ENCODE measurements at regions not wholly inside any gene's neighbourhood (a gene's known extent, or its start where the extent isn't known, plus 50 kb on each side); places are given as distances from the start of the nearest gene placed in this dataset.

GRCh38 chr22:48102581-48102980 is 1340.1 kb downstream of the TBC1D22A start:
- no peak for TF ChIP-seq CTCF (IDR thresholded peaks at IDR 0.05)
- no peak for TF ChIP-seq ZFX (IDR thresholded peaks at IDR 0.05; ENCODE audit: borderline replicate concordance)
- H3K27ac ChIP-seq = no peak overlapping the region

GRCh38 chr22:48101704-48102103 is 1339.3 kb downstream of the TBC1D22A start:
- TF ChIP-seq ZFX (IDR thresholded peaks at IDR 0.05; ENCODE audit: borderline replicate concordance) (no peak), CTCF (IDR thresholded peaks at IDR 0.05) (no peak)
- no peak overlapping the region for H3K27ac ChIP-seq

- no peak overlapping the region for H3K27ac ChIP-seq
- no peak for TF ChIP-seq CTCF (IDR thresholded peaks at IDR 0.05)
- TF ChIP-seq ZFX (IDR thresholded peaks at IDR 0.05; ENCODE audit: borderline replicate concordance) = no peak
These were observed 1338.4 kb downstream of the TBC1D22A start for GRCh38 chr22:48100685-48101417.

- no peak overlapping the region for H3K27ac ChIP-seq
- no peak for TF ChIP-seq ZFX (IDR thresholded peaks at IDR 0.05; ENCODE audit: borderline replicate concordance)
- TF ChIP-seq CTCF (IDR thresholded peaks at IDR 0.05) = no peak
These were observed 1337.2 kb downstream of the TBC1D22A start for GRCh38 chr22:48099671-48100070.

- no peak overlapping the region for H3K27ac ChIP-seq
- TF ChIP-seq CTCF (IDR thresholded peaks at IDR 0.05) (no peak), ZFX (IDR thresholded peaks at IDR 0.05; ENCODE audit: borderline replicate concordance) (no peak)
These were observed 1336.8 kb downstream of the TBC1D22A start for GRCh38 chr22:48099251-48099650.

GRCh38 chr22:48098921-48099245 is 1336.4 kb downstream of the TBC1D22A start:
- no peak overlapping the region for H3K27ac ChIP-seq
- no peak for TF ChIP-seq CTCF (IDR thresholded peaks at IDR 0.05)
- no peak for TF ChIP-seq ZFX (IDR thresholded peaks at IDR 0.05; ENCODE audit: borderline replicate concordance)

GRCh38 chr22:48098243-48098920 is 1335.9 kb downstream of the TBC1D22A start:
- no peak for TF ChIP-seq CTCF (IDR thresholded peaks at IDR 0.05)
- TF ChIP-seq ZFX (IDR thresholded peaks at IDR 0.05; ENCODE audit: borderline replicate concordance) = no peak
- H3K27ac ChIP-seq = no peak overlapping the region
